HG02885 (cell line): ENCODE measurements at regions not wholly inside any gene's neighbourhood (a gene's known extent, or its start where the extent isn't known, plus 50 kb on each side); places are given as distances from the start of the nearest gene placed in this dataset.
"Not testable (repeated sequence)": the region's sequence is repeated elsewhere in the genome, so short reads cannot be mapped to it uniquely, and the experiment has no call there.

Experiments used
- ATAC-seq: cut with Tn5 transposase; IDR thresholded peaks from one replicate; pipeline ENCODE4 v1.9.1; 2021; ENCODE audit warnings: mild to moderate bottlenecking; ENCODE audit not compliant: unreplicated experiment, poor library complexity

DNA sequence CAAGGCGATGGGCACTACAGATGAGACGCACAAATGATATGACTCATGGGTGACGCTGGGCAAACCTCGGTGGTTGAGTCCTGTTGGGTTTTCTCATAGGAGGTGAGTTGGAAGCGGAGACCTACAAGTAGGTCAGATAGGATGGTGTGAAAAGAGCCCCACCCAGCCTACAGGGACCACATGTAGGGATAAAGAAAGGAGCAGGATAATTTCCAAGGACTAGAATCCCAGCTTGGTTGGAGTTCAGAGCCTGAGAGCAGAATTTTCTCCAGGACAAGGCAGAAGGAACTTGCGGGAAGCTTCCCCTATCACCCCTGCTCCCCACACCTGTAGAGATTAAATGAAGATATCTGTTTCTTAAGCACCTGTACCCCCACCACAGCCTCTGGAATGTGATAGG lies 489.7 kb upstream of the CDH4 start:
- ATAC-seq: no peak

DNA sequence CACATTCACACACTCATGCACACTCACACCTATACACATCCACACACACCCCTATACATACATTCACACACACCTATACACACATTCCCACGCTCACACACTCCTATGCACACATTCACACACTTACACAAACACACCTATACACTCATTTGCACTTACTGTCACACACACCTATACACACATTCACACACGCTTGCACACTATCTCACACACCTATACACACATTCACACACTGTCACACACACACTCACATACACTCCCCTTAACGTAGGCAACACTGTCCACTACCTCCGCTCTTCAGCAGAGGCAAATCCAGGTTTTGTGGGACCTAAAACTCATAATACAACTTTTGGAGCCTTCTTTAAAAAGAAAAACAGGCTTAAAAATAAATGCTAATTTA lies 487.7 kb upstream of the CDH4 start:
- no peak for ATAC-seq

DNA sequence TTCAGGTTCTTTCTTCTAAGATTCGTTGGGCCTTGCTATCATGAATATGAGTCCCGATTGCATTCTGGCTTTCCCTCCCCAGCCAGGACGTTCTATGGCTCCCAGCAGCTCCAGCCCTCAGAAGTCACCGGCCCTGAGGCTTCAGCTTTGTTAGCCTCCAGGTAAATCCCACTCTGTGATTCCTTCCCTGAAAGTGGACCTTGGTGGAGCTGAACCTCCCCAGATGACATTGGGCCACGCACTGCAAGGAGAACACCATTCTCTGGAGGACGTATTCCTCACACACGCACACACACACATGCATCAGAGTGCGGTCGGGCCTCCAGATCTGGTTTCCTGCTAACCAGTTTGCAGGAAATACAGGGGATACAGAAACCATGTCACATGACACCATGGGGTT lies 487.3 kb upstream of the CDH4 start:
- no peak for ATAC-seq

GRCh38 chr20:60765821-60766403 lies 486.1 kb upstream of the CDH4 start:
- no peak for ATAC-seq

DNA sequence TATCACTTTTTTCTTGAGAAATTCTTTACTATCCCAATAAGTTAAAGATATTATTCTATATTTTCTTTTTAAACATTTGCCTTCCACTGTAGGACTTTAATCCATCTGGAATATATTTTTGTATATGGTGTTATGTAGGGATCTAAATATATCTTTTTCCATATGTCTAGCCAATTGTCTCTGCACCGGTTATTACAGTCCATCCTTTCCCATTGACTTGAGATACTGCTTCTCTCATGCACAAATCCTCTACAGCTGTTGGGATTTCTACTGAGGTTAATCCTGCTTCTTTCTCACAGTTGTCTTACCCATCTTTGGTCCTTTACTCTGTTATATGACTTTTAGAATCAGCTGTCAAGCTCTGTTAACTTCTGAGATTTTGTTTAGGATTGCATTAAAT lies 483.8 kb upstream of the CDH4 start:
- no peak for ATAC-seq

- ATAC-seq: no peak
Measured at GRCh38 chr20:60780388-60781025, 471.6 kb upstream of the CDH4 start.

GRCh38 chr20:60782959-60783625 lies 469.0 kb upstream of the CDH4 start:
- no peak for ATAC-seq

- ATAC-seq: no peak
Measured at GRCh38 chr20:60785301-60785700, 466.8 kb upstream of the CDH4 start.

- no peak for ATAC-seq
Measured at GRCh38 chr20:60785785-60786184, 466.3 kb upstream of the CDH4 start.

GRCh38 chr20:60786686-60787217 lies 465.3 kb upstream of the CDH4 start:
- ATAC-seq: no peak

- ATAC-seq: no peak
Measured at GRCh38 chr20:60787276-60787675, 464.8 kb upstream of the CDH4 start.

DNA sequence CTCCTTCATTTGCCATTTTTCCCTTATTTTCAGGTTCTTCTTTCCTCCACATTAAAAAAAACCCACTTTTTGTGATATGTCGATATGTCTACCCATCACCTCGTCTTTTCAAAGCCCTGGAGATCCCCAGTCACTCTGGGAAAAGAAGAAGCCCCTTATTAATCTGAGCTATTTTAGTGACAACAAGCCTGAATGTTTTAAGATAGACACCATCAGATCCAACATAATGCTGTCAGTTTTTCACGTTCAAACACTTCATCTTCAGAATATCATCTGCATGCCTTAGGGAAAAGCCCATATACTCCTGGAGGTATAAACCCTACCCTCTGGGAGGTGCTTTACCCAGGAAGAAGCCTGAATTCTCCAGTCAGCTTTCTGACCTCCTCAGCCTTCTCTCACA lies 464.0 kb upstream of the CDH4 start:
- no peak for ATAC-seq

DNA sequence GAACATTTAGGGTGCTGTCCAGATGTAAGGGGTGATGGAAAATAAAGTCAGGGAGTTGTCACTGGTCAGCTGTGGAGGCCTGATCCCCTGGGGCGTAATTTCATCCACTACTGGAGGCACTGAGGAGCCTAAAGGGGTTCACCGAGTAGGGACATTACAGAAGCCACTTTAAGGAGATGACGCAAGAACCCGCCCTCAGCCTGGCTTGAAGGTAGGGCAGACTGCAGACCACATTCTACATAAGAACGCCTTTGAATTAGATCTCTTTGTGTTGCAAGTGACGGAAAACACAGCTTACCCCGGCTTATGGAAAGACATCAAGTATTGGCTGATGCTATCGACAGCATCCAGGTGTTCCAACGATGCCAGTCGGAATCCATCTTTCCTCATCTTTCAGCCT lies 462.7 kb upstream of the CDH4 start:
- no peak for ATAC-seq

DNA sequence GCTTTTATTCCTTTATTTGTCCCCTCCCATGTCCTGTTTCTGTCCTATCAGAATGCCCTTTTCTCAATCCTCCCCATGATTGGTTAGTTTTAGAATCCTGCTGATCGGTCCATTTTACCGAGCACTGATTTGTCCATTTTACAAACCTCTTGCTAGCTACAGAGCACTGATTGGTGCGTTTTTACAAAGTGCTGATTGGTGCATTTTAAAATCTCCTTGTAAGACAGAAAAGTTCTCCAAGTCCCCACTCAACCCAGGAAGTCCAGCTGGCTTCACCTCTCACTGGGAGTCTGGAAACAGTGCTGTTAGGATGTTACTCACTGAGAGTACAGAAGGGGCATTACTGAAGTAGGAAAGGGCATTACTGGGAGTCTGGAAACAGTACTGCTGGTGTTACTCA lies 461.7 kb upstream of the CDH4 start:
- ATAC-seq: not testable (repeated sequence)

DNA sequence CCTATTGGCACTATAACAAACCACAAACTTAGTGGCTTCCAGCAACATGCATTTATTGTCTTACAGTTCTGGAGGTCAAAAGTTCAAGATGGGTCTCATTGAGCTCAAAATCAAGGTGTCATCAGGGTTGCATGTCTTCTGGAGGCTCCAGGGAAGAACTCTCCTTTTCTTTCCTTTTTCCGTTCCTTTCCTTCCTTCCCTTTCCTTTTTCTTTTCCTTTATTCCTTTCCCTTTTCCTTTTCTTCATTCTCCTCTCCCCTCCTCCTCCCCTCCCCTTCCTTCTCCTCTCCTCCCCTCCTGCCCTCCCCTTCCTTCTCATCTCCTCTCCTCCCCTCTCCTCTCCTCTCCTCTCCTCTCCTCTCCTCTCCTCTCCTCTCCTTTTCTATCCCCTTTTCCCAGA lies 460.2 kb upstream of the CDH4 start:
- no peak for ATAC-seq

- no peak for ATAC-seq
Measured at GRCh38 chr20:60792941-60793340, 459.1 kb upstream of the CDH4 start.

DNA sequence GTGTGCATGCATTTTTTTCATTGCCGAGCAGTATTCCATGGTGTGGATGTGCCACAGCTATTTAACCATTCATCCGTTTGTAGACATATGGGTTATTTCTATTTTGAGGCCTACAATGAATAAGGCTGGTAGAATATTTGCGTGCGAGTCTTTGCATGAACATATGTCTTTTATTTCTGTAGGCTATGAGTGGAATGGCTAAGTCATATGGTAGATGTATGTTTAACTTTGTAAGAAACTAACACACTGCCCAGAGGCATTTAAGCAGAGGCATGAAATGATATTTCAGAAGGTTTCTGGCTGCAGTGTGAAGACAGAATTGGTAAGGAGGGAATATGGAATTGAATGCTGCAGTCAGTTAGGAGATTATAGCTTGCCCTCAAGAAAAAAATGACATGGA lies 457.4 kb upstream of the CDH4 start:
- no peak for ATAC-seq

- no peak for ATAC-seq
Measured at GRCh38 chr20:60795651-60796050, 456.4 kb upstream of the CDH4 start.

- ATAC-seq: no peak
Measured at GRCh38 chr20:60800185-60800584, 451.9 kb upstream of the CDH4 start.

GRCh38 chr20:60802676-60803075 lies 449.4 kb upstream of the CDH4 start:
- ATAC-seq: no peak

DNA sequence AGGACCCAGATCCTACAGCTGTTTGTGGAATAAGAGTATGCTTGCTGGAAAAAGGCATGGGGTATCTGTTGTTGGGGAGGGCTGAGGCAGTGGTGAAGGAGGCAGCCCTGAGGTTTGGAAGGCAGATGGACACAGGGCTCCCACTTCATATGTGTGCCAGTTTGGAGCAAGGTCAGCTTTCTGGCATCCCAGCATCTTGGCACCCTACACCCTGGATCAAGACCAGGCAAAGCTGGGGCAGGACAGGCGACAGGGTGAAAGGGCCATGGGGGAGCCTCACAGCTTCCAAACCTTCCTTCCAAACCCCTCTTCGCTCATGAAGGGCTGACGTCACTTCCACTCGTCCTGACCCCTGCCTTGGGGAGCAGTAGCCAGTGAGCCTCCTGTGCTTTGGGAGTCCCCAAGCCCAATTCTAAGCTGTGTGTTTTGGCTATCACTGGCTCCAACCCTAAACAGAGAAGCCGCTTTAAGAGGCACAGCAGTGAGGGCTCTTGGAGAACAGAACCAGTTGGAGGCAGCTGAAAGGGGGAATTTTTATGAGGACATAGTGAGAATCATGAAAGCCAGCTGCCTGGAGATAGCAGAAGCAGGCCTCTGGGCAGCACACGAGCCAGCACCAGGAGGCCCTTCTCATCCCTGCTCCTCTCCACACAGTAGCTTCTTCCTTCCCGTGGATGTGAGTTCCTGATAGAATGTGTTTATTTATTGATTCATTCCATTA lies 448.6 kb upstream of the CDH4 start:
- ATAC-seq: no peak
